GM12878 (cell line): ENCODE measurements at regions not wholly inside any gene's neighbourhood (a gene's known extent, or its start where the extent isn't known, plus 50 kb on each side); places are given as distances from the start of the nearest gene placed in this dataset.

Experiments used
- ATF2 ChIP-seq: IDR thresholded peaks from 2 replicates; pipeline ENCODE4 v1.6.1; 2012; ENCODE audit warnings: low read length, inconsistent platforms
- BRCA1 ChIP-seq: IDR thresholded peaks from 2 replicates; pipeline ENCODE4 v1.6.1; 2011; ENCODE audit warnings: low read depth, low read length, improper control_type of control experiment
- CHD4 ChIP-seq: fragments of 200-600 bp; sonication (generic); IDR thresholded peaks from 2 replicates; pipeline ENCODE4 v1.6.1; 2016; ENCODE audit warnings: mild to moderate bottlenecking
- CREM ChIP-seq: IDR thresholded peaks from 2 replicates; pipeline ENCODE4 v1.6.1; 2014; ENCODE audit warnings: antibody characterized with exemption, low read depth
- E2F4 ChIP-seq: IDR thresholded peaks from 2 replicates; pipeline ENCODE4 v1.6.1; 2012; ENCODE audit warnings: low read depth, low read length, improper control_type of control experiment
- EGR1 ChIP-seq, 2 experiments: IDR thresholded peaks; 1 replicate in 1 of 2; 2 replicates in 1 of 2; pipeline ENCODE4 v1.6.1; 2011 to 2012; ENCODE audit warnings: low read depth in 2 of 2, low read length in 2 of 2, borderline replicate concordance in 1 of 2, mild to moderate bottlenecking in 1 of 2, moderate library complexity in 1 of 2
- ELK1 ChIP-seq: IDR thresholded peaks from 2 replicates; pipeline ENCODE4 v1.6.1; 2012; ENCODE audit warnings: low read depth, low read length, improper control_type of control experiment
- HDAC6 ChIP-seq: fragments of 200-600 bp; sonication (generic); IDR thresholded peaks from one replicate; pipeline ENCODE4 v1.8.0; 2017; ENCODE audit warnings: antibody characterized with exemption; ENCODE audit not compliant: unreplicated experiment
- JUNB ChIP-seq: IDR thresholded peaks from 2 replicates; pipeline ENCODE4 v1.6.1; 2016; ENCODE audit warnings: antibody characterized with exemption, mild to moderate bottlenecking
- KDM1A ChIP-seq: fragments of 200-600 bp; sonication (generic); IDR thresholded peaks from 2 replicates; pipeline ENCODE4 v1.6.1; 2016; ENCODE audit warnings: borderline replicate concordance
- NFIC ChIP-seq: IDR thresholded peaks from 2 replicates; pipeline ENCODE4 v1.6.1; 2012; ENCODE audit warnings: low read depth, mild to moderate bottlenecking, inconsistent platforms, low read length, moderate library complexity
- NRF1 ChIP-seq: conservative IDR thresholded peaks from 2 replicates; pipeline ENCODE4 v1.6.1; 2011; ENCODE audit warnings: mild to moderate bottlenecking, low read depth, low read length, improper control_type of control experiment
- PRDM15 ChIP-seq: fragments of 450-650 bp; formaldehyde crosslinking; IDR thresholded peaks from 2 replicates; pipeline ENCODE4 v1.4.0; 2020; ENCODE audit warnings: mild to moderate bottlenecking, moderate library complexity
- RELA ChIP-seq: fragments of 450-650 bp; IDR thresholded peaks from 2 replicates; pipeline ENCODE4 v1.8.0; 2014; ENCODE audit warnings: borderline replicate concordance; ENCODE audit not compliant: partially characterized antibody
- RFX5 ChIP-seq: IDR thresholded peaks from 2 replicates; pipeline ENCODE4 v1.6.1; 2011; ENCODE audit warnings: low read depth, low read length, improper control_type of control experiment
- SUZ12 ChIP-seq: fragments of 200-600 bp; sonication (generic); IDR thresholded peaks from one replicate; pipeline ENCODE4 v1.6.1; 2018; ENCODE audit warnings: antibody characterized with exemption, mild to moderate bottlenecking; ENCODE audit not compliant: unreplicated experiment
- USF1 ChIP-seq: IDR thresholded peaks from 2 replicates; pipeline ENCODE4 v1.6.1; 2011; ENCODE audit warnings: borderline replicate concordance, low read depth, mild to moderate bottlenecking, moderate library complexity, mixed read lengths, low read length; ENCODE audit not compliant: insufficient read depth; ENCODE audit errors: extremely low read length
- YY1 ChIP-seq: IDR thresholded peaks from 2 replicates; pipeline ENCODE4 v1.6.1; 2011; ENCODE audit warnings: low read depth, mild to moderate bottlenecking, low read length
- ZNF217 ChIP-seq: fragments of 450-650 bp; IDR thresholded peaks from 2 replicates; pipeline ENCODE4 v1.6.1; 2017; ENCODE audit warnings: antibody characterized with exemption, mild to moderate bottlenecking
- ZNF622 ChIP-seq: fragments of 450-650 bp; IDR thresholded peaks from 2 replicates; pipeline ENCODE4 v1.6.1; 2017; ENCODE audit warnings: mild to moderate bottlenecking, inconsistent platforms

- TF ChIP-seq USF1 (no peak), SUZ12 (no peak), KDM1A (no peak), CREM (peak; percentile 63; the same call in 1 of the 2 replicates), JUNB (peak; percentile 98), E2F4 (no peak), ELK1 (no peak), ZNF217 (peak; percentile 53; the same call in 1 of the 2 replicates), RFX5 (no peak), ATF2 (peak; percentile 92), NFIC (peak; percentile 90), PRDM15 (no peak), YY1 (no peak), RELA (no peak), BRCA1 (no peak), CHD4 (no peak), NRF1 (no peak), ZNF622 (no peak), HDAC6 (no peak), EGR1 (IDR thresholded peaks at IDR 0.05; ENCODE audit: borderline replicate concordance in 1 of 2, low read depth in 2 of 2, low read length in 2 of 2) (no peak)
Observed at GRCh38 chr10:108696792-108697477, 1226.4 kb downstream of the XPNPEP1 start (continued).
